Brain microvascular endothelial cell (primary cell): ENCODE measurements at regions not wholly inside any gene's neighbourhood (a gene's known extent, or its start where the extent isn't known, plus 50 kb on each side); places are given as distances from the start of the nearest gene placed in this dataset.

Experiments used
- DNase-seq: peaks from one replicate; pipeline ENCODE4 v3.0.0-alpha.2; 2020
- H3K27ac ChIP-seq: fragments of 250-450 bp; sonication (Bioruptor Pico); 2 replicates; pipeline ENCODE4 v1.5.1; 2020; ENCODE audit warnings: mild to moderate bottlenecking, moderate library complexity
- H3K27me3 ChIP-seq: fragments of 250-450 bp; sonication (Bioruptor Pico); replicated peaks from 2 replicates; pipeline ENCODE4 v1.5.1; 2020; ENCODE audit warnings: mild to moderate bottlenecking
- H3K36me3 ChIP-seq: fragments of 250-450 bp; sonication (Bioruptor Pico); replicated peaks from 2 replicates; pipeline ENCODE4 v1.5.1; 2020; ENCODE audit warnings: mild to moderate bottlenecking
- H3K4me3 ChIP-seq: 2 replicates; pipeline ENCODE4 v1.5.1; 2011; ENCODE audit warnings: low read depth, mild to moderate bottlenecking, control low read depth, low read length, moderate library complexity
- in situ Hi-C: cut with HindIII; loops from 2 replicates; pipeline ENCODE4 v1.10.0; 2017; ENCODE audit warnings: low sequenced_read_pairs, low pct_ligation_motif_present
- TF ChIP-seq, protein P1 (sequence below): IDR thresholded peaks from 2 replicates; pipeline ENCODE4 v1.5.1; 2011; ENCODE audit warnings: low read depth, mild to moderate bottlenecking, moderate library complexity, low read length, control low read depth, inconsistent platforms; ENCODE audit errors: missing control alignments

DNA sequence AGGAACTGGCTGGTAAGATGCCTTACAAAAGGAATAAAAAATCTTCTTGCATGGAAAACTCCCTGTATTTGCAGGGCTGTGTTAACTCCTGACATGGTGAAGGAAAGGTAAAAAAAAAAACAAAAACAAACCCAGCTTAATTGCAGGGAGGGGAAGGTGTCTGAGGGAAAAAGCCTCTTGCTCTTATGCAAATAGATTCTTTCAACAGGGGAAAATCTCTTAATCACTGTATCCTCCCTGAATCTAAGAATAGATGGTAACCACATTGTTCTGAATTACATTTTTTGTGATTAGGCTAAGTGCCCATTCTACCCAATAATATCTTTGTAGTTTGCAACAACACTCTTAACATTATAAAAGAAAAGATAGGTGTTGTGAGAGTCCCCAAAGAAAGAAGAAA lies 172.6 kb downstream of the RBM46 start:
- H3K27ac ChIP-seq = no peak overlapping the region
- no peaks in the 10 kb centered on the region for H3K27me3 ChIP-seq
- DNase-seq = no peak
- in situ Hi-C loops = no loop called here
- H3K36me3 ChIP-seq = no peaks in the 10 kb centered on the region
- H3K4me3 ChIP-seq = no peak overlapping the region
- TF ChIP-seq, protein P1, sequence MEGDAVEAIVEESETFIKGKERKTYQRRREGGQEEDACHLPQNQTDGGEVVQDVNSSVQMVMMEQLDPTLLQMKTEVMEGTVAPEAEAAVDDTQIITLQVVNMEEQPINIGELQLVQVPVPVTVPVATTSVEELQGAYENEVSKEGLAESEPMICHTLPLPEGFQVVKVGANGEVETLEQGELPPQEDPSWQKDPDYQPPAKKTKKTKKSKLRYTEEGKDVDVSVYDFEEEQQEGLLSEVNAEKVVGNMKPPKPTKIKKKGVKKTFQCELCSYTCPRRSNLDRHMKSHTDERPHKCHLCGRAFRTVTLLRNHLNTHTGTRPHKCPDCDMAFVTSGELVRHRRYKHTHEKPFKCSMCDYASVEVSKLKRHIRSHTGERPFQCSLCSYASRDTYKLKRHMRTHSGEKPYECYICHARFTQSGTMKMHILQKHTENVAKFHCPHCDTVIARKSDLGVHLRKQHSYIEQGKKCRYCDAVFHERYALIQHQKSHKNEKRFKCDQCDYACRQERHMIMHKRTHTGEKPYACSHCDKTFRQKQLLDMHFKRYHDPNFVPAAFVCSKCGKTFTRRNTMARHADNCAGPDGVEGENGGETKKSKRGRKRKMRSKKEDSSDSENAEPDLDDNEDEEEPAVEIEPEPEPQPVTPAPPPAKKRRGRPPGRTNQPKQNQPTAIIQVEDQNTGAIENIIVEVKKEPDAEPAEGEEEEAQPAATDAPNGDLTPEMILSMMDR = no peak

DNA sequence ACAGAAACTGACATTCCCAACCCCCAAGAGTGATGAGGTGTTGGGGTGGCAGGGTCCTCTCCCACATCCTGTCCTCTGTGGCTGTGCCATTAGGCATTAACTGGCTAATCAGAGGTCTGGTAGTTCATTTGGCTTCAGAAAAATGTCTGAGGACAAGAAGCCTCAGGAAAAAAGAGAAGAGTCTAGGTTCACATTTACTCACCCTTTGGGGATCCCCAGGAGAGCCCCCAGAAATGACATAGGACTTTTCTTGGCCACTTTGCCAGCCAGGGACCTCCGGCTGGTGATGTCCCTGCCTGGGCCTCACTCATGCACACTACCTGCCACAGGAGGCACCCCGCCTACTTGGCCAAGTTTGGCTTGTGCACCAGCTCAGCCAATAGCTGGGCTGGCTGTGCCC lies 173.0 kb downstream of the RBM46 start:
- TF ChIP-seq, protein P1 = no peak
- no peaks in the 10 kb centered on the region for H3K36me3 ChIP-seq
- H3K27ac ChIP-seq = no peak overlapping the region
- H3K27me3 ChIP-seq = no peaks in the 10 kb centered on the region
- no peak overlapping the region for H3K4me3 ChIP-seq
- in situ Hi-C loops = no loop called here
- no peak for DNase-seq

DNA sequence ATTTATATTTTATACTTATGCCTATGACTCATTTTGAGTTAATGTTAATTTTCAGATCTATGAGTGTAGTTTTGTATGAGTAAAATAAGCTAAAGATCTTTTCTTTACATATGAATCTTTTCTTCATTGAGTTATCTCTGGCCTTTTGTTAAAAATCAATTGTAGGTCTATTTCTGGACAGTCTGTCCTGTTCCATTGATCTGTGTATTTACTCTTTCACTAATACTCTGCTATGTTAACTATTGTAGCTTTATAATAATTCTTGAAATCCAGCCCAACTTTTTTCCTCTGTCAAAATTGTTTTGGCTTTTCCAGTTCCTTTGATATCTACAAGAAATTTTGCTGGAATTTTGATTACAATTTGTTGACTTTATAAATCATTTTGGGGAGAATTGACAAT lies 177.0 kb downstream of the RBM46 start:
- in situ Hi-C loops = no loop called here
- TF ChIP-seq, protein P1 = no peak
- DNase-seq = no peak

DNA sequence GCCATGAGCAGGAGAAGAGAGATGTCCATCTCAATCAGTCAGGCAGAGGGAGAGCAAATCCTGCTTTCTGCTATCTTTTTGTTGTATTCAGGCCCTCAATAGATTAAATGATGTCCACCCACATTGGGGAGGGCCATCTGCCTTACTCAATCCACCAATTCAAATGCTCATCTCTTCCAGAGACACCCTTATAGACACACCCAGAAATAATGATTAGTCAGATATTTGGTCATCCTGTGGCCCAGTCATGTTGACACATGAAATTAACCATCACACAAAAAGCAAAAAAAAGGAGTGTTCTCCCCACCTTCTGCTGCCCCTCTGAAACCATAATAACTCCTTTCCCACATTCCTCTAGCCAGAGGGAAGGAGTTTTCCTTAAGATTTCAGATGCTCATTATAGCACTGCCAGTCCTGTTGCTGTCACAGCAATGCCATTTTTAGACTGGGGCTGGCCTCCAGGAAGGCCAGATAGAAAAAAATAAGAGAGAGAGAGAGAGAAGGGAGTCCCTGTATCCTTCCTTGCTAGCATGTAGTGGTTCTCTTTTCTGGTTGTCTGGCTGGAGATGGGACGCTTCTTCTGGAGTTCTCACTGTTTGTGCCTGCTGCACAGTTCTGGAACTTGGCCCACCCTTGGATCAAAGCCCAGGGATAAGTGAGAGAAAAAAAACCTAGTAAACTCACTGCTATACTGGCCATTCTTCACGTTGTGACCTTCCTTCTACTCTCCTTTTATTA lies 177.7 kb downstream of the RBM46 start:
- no peak for DNase-seq
- H3K4me3 ChIP-seq = no peak overlapping the region
- no peaks in the 10 kb centered on the region for H3K36me3 ChIP-seq
- H3K27ac ChIP-seq = no peak overlapping the region
- in situ Hi-C loops = no loop called here
- H3K27me3 ChIP-seq = no peaks in the 10 kb centered on the region
- TF ChIP-seq, protein P1 = no peak

More for the DNA sequence above, 177.0 kb downstream of the RBM46 start:
- Histone ChIP-seq H3K27ac (no peak overlapping the region), H3K4me3 (no peak overlapping the region), H3K27me3 (no peaks in the 10 kb centered on the region), H3K36me3 (no peaks in the 10 kb centered on the region)

DNA sequence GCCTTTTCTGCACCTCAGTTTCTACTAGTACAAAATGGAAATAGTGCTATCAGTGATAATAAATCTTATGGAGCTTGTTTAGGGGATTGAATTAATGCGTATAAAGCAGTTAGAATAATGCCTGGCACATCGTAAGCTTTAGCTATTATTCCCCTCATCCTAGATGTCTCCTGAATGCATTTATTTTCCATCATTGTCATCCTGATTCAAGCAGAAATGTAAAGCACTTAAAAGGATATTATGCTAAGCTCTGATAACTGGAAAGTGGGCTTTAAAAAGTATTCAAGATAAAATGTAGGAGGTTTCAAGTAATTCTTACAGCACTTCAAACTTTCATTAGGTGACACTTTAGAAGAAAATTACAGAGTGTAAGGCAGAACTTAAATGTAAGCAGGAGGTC lies 178.7 kb downstream of the RBM46 start:
- Histone ChIP-seq H3K27ac (no peak overlapping the region), H3K36me3 (no peaks in the 10 kb centered on the region), H3K27me3 (no peaks in the 10 kb centered on the region), H3K4me3 (no peak overlapping the region)
- DNase-seq = no peak
- TF ChIP-seq, protein P1 = no peak
- in situ Hi-C loops = no loop called here

DNA sequence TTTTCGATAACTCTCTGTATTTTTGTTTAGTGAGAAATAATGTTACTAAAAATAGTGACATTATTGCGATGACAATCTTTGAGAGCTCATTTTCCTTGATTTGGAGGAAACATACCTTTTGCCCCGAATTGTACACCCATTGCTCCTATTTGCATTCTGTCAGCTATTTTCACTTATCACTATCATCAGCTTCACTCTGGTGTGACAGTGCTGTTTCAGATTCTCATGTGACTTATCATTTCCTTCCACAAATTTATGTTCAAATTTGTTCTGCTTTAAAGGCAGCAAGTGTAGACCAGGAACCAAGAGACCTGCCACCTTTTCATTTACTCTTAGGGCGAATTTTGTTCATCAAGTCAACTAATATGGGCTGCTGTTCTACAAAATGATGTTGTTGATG lies 179.4 kb downstream of the RBM46 start:
- no peak for DNase-seq
- no peaks in the 10 kb centered on the region for H3K27me3 ChIP-seq
- no peak overlapping the region for H3K27ac ChIP-seq
- in situ Hi-C loops = no loop called here
- TF ChIP-seq, protein P1 = no peak
- H3K36me3 ChIP-seq = no peaks in the 10 kb centered on the region
- H3K4me3 ChIP-seq = no peak overlapping the region
